ENCODE measurements at regions not wholly inside any gene's neighbourhood (a gene's known extent, or its start where the extent isn't known, plus 50 kb on each side); places are given as distances from the start of the nearest gene placed in this dataset.
"Not testable (repeated sequence)": the region's sequence is repeated elsewhere in the genome, so short reads cannot be mapped to it uniquely, and the experiment has no call there.

DNA sequence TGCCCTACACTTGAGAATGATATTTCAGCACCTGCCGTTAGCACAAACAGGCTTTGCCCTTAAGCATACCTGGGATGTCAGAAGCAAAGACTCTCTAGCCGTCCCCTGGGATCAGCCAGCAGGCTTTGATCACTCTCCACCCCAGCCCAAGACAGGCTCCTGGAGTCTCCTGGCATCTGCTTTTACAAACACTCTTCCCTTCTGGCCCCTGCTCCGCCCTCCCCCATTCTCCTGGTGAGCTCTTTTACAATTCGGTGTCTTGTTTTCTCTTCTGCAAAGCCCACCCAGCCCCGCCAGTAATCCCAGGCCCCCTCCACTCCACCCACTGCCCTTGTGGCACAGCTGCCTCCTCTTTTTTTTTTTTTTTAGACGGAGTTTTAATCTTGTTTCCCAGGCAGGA is 50.4 kb downstream of the KATNIP start:
- Histone ChIP-seq H3K4me1 (no peaks in the 10 kb centered on the region), H3K4me3 (no peak overlapping the region), H3K9me3 (no peaks in the 10 kb centered on the region), H3K27ac (replicated peaks in 1 of 4) (no peak overlapping the region), H3K27me3 (no peaks in the 10 kb centered on the region), H3K36me3 (peaks cover 0 to 14% (median 7%) of the 10 kb centered on the region in 4 donors)
- no peak for DNase-seq (ENCODE audit: extremely low spot score)
- TF ChIP-seq, protein P1, sequence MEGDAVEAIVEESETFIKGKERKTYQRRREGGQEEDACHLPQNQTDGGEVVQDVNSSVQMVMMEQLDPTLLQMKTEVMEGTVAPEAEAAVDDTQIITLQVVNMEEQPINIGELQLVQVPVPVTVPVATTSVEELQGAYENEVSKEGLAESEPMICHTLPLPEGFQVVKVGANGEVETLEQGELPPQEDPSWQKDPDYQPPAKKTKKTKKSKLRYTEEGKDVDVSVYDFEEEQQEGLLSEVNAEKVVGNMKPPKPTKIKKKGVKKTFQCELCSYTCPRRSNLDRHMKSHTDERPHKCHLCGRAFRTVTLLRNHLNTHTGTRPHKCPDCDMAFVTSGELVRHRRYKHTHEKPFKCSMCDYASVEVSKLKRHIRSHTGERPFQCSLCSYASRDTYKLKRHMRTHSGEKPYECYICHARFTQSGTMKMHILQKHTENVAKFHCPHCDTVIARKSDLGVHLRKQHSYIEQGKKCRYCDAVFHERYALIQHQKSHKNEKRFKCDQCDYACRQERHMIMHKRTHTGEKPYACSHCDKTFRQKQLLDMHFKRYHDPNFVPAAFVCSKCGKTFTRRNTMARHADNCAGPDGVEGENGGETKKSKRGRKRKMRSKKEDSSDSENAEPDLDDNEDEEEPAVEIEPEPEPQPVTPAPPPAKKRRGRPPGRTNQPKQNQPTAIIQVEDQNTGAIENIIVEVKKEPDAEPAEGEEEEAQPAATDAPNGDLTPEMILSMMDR (IDR thresholded peaks at IDR 0.05) = no peak
- no peak for TF ChIP-seq POLR2AphosphoS5 (IDR thresholded peaks at IDR 0.05)
- no peak for TF ChIP-seq POLR2A (IDR thresholded peaks at IDR 0.05; ENCODE audit: low read depth)
- TF ChIP-seq EP300 (IDR thresholded peaks at IDR 0.05) = no peak
- WGBS = 74% methylated on average over 6 of the region's 6 CpGs
- intact Hi-C loops (cut with DNase I) = no loop called here

- no peak overlapping the region for H3K27ac ChIP-seq (replicated peaks in 1 of 4)
- WGBS = 93% methylated on average over 4 of the region's 4 CpGs
- DNase-seq (ENCODE audit: extremely low spot score) = no peak
- peaks cover 0 to 14% (median 7%) of the 10 kb centered on the region in 4 donors for H3K36me3 ChIP-seq
- intact Hi-C loops (cut with DNase I) = no loop called here
- H3K4me3 ChIP-seq = no peak overlapping the region
- no peaks in the 10 kb centered on the region for H3K27me3 ChIP-seq
- H3K4me1 ChIP-seq = no peaks in the 10 kb centered on the region
- H3K9me3 ChIP-seq = no peaks in the 10 kb centered on the region
- no peak for TF ChIP-seq POLR2AphosphoS5 (IDR thresholded peaks at IDR 0.05)
- TF ChIP-seq, protein P1 (IDR thresholded peaks at IDR 0.05) = no peak
- TF ChIP-seq POLR2A (IDR thresholded peaks at IDR 0.05; ENCODE audit: low read depth) = no peak
- TF ChIP-seq EP300 (IDR thresholded peaks at IDR 0.05) = no peak
Observed at GRCh38 chr16:27602103-27602502, 52.2 kb downstream of the KATNIP start.

DNA sequence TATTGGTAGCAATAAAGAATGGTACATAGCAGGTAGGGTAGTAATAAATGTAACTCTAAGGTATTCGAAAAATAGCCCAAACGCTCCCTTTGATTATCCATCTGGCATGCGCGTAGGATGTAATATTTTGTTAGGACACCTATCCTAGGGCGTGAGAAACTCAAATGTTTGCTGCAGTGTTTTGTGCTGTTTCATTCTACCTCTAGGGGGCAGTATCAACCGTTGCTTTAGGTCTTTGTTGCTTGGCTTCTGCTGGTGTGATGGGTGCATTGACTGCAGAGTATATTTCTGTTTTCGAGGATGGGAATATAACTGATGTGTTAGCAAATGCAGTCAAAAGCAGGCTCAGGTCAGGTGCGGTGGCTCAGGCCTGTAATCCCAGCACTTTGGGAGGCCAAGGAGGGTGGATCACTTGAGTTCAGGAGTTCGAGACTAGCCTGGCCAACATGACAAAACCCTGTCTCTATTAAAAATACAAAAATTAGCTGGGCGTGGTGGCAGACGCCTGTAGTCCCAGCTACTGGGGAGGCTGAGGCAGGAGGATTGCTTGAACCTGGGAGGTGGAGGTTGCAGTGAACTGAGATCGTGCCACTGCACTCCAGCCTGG is 55.7 kb downstream of the KATNIP start:
- H3K27me3 ChIP-seq; H3K4me1 ChIP-seq; intact Hi-C loops (cut with DNase I); H3K9me3 ChIP-seq; DNase-seq (ENCODE audit: extremely low spot score); H3K4me3 ChIP-seq; H3K27ac ChIP-seq (replicated peaks in 1 of 4): not testable (repeated sequence)
- peaks cover 0 to 11% (median 0%) of the 10 kb centered on the region in 4 donors for H3K36me3 ChIP-seq
- WGBS = 82% methylated on average over 12 of the region's 12 CpGs
- TF ChIP-seq, protein P1 (IDR thresholded peaks at IDR 0.05) = peak in 2 of 3 experiments; percentile 29 to 55

DNA sequence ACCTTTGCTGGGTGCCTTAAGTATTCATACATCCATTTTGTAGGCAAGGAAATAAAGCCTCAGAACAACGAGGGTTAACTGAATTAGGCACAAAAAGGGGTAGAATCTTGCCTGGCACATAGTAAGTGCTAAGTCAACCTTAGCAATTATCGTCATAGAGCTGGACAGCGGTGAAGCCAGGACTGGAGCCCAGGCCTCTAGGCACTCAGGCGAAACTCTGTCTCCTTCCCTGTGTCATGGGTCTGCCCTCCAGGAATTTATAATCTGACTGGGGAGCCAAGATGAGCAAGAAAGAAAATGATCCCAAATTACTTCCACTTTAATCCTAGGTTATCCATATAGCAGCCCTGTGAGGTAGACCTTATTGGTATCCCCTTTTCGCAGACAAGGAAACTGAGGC is 61.4 kb downstream of the KATNIP start:
- no peak for DNase-seq (ENCODE audit: extremely low spot score)
- intact Hi-C loops (cut with DNase I) = no loop called here
- H3K36me3 ChIP-seq = peaks cover 0 to 11% (median 0%) of the 10 kb centered on the region in 4 donors
- no peaks in the 10 kb centered on the region for H3K9me3 ChIP-seq
- no peaks in the 10 kb centered on the region for H3K4me1 ChIP-seq
- H3K4me3 ChIP-seq = no peak overlapping the region
- H3K27me3 ChIP-seq = no peaks in the 10 kb centered on the region
- no peak for TF ChIP-seq EP300 (IDR thresholded peaks at IDR 0.05)
- TF ChIP-seq POLR2AphosphoS5 (IDR thresholded peaks at IDR 0.05) = no peak
- TF ChIP-seq POLR2A (IDR thresholded peaks at IDR 0.05; ENCODE audit: low read depth) = no peak
- TF ChIP-seq, protein P1 (IDR thresholded peaks at IDR 0.05) = no peak
- 93% methylated on average over 5 of the region's 5 CpGs for WGBS
- no peak overlapping the region for H3K27ac ChIP-seq (replicated peaks in 1 of 4)

DNA sequence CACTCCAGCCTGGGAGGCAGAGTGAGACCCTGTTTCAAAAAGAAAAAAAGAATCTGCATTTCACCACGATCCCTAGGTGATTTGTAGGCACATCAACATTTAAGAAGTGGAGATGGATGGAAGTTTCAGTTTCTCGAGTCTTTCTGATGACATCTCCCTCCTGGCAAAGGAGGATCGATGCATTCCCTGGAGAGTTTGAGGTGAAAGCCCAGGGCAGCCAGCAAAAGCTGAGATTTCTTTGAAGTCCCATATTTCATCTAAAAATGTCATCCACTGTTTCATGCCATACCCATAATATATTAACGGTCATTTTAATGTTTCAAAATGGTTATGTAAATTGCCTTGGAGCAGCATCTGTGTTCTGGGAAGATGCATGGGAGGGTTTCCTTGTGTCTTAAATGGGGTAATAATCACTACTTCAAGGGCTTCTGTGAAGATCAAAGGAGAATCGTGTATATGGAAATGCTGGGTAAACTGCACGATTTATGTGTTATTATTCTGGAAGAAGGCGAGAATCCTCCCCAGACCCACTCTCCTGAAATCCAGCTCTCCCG is 63.4 kb downstream of the KATNIP start:
- Histone ChIP-seq H3K27me3 (no peaks in the 10 kb centered on the region), H3K27ac (replicated peaks in 1 of 4) (no peak overlapping the region), H3K9me3 (no peaks in the 10 kb centered on the region), H3K36me3 (peaks cover 0 to 14% (median 0%) of the 10 kb centered on the region in 4 donors), H3K4me1 (no peaks in the 10 kb centered on the region), H3K4me3 (no peak overlapping the region)
- DNase-seq (ENCODE audit: extremely low spot score) = no peak
- TF ChIP-seq POLR2AphosphoS5 (IDR thresholded peaks at IDR 0.05) (no peak), EP300 (IDR thresholded peaks at IDR 0.05) (no peak), POLR2A (IDR thresholded peaks at IDR 0.05; ENCODE audit: low read depth) (no peak)
- TF ChIP-seq, protein P1 (IDR thresholded peaks at IDR 0.05) = no peak
- intact Hi-C loops (cut with DNase I) = no loop called here
- 72% methylated on average over 8 of the region's 8 CpGs for WGBS

All from esophagus muscularis mucosa (tissue), 4 donors.